MM.1S (cell line): ENCODE measurements at regions not wholly inside any gene's neighbourhood (a gene's known extent, or its start where the extent isn't known, plus 50 kb on each side); places are given as distances from the start of the nearest gene placed in this dataset.

Experiments
- EZH2 ChIP-seq: fragments of 300-600 bp; sonication (generic); optimal IDR thresholded peaks from 2 replicates; pipeline ENCODE3; 2017; ENCODE audit warnings: low read depth, mild to moderate bottlenecking, antibody characterized with exemption, low read length, mixed read lengths
- EZH2phosphoT487 ChIP-seq: fragments of 300-600 bp; sonication (generic); IDR thresholded peaks from 2 replicates; pipeline ENCODE4 v1.6.1; 2018; ENCODE audit warnings: antibody characterized with exemption, low read length
- TF ChIP-seq, protein P1 (sequence below): fragments of 300-600 bp; sonication (generic); IDR thresholded peaks from 2 replicates; pipeline ENCODE4 v1.5.1; 2016; ENCODE audit warnings: antibody characterized with exemption, low read length, mixed read lengths

DNA sequence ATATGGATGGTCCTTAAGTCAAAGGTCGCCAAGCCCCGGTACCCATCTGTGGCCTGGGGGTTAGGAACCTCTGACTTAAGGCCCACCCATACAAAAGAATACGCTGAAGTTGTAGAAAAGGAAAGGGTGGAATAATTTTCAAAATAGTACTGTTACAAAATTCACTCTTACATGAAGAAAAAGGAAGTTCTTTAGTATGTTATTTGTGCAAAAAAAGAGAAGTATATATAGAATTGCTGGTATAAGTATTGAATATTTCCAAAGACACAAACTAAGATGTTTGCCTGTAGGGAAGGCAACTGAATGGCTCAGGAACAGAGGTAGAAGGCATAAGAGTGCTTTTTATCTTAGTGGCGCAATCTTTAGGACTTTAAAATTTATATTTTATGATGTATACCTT is 78.7 kb downstream of the PRLHR start:
- TF ChIP-seq, protein P1, sequence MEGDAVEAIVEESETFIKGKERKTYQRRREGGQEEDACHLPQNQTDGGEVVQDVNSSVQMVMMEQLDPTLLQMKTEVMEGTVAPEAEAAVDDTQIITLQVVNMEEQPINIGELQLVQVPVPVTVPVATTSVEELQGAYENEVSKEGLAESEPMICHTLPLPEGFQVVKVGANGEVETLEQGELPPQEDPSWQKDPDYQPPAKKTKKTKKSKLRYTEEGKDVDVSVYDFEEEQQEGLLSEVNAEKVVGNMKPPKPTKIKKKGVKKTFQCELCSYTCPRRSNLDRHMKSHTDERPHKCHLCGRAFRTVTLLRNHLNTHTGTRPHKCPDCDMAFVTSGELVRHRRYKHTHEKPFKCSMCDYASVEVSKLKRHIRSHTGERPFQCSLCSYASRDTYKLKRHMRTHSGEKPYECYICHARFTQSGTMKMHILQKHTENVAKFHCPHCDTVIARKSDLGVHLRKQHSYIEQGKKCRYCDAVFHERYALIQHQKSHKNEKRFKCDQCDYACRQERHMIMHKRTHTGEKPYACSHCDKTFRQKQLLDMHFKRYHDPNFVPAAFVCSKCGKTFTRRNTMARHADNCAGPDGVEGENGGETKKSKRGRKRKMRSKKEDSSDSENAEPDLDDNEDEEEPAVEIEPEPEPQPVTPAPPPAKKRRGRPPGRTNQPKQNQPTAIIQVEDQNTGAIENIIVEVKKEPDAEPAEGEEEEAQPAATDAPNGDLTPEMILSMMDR = no peak
- no peak for TF ChIP-seq EZH2
- no peak for TF ChIP-seq EZH2phosphoT487
